ENCODE measurements at regions not wholly inside any gene's neighbourhood (a gene's known extent, or its start where the extent isn't known, plus 50 kb on each side); places are given as distances from the start of the nearest gene placed in this dataset.
"Not testable (repeated sequence)": the region's sequence is repeated elsewhere in the genome, so short reads cannot be mapped to it uniquely, and the experiment has no call there.

- TF ChIP-seq, protein P1, sequence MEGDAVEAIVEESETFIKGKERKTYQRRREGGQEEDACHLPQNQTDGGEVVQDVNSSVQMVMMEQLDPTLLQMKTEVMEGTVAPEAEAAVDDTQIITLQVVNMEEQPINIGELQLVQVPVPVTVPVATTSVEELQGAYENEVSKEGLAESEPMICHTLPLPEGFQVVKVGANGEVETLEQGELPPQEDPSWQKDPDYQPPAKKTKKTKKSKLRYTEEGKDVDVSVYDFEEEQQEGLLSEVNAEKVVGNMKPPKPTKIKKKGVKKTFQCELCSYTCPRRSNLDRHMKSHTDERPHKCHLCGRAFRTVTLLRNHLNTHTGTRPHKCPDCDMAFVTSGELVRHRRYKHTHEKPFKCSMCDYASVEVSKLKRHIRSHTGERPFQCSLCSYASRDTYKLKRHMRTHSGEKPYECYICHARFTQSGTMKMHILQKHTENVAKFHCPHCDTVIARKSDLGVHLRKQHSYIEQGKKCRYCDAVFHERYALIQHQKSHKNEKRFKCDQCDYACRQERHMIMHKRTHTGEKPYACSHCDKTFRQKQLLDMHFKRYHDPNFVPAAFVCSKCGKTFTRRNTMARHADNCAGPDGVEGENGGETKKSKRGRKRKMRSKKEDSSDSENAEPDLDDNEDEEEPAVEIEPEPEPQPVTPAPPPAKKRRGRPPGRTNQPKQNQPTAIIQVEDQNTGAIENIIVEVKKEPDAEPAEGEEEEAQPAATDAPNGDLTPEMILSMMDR (IDR thresholded peaks at IDR 0.05) = peak; percentile 50 to 67 (median 50)
- peak; percentile 2 to 20 for TF ChIP-seq POLR2AphosphoS5 (IDR thresholded peaks at IDR 0.05)
- not testable (repeated sequence) for TF ChIP-seq POLR2A (IDR thresholded peaks at IDR 0.05; ENCODE audit: low read depth); EP300 (IDR thresholded peaks at IDR 0.05)
Observed at GRCh38 chr6:26956601-26957184, 290.8 kb upstream of the PRSS16 start.
